H9 (cell line): ENCODE measurements at regions not wholly inside any gene's neighbourhood (a gene's known extent, or its start where the extent isn't known, plus 50 kb on each side); places are given as distances from the start of the nearest gene placed in this dataset.

Experiments used
- DNase-seq: peaks from one replicate; pipeline ENCODE4 v3.0.0-alpha.2; 2017
- H2AFZ ChIP-seq: one replicate; pipeline ENCODE4 v1.6.1; 2013; ENCODE audit warnings: mild to moderate bottlenecking, low read length, control low read depth, moderate library complexity
- H2AK5ac ChIP-seq: 2 replicates; pipeline ENCODE4 v1.6.1; 2013; ENCODE audit warnings: low read length, control low read depth, mixed read lengths; ENCODE audit not compliant: insufficient read length
- H2BK120ac ChIP-seq: one replicate; pipeline ENCODE4 v1.6.1; 2013; ENCODE audit warnings: low read depth, mild to moderate bottlenecking, low read length, control low read depth, inconsistent platforms; ENCODE audit not compliant: poor library complexity, severe bottlenecking
- H2BK12ac ChIP-seq: 2 replicates; pipeline ENCODE4 v1.6.1; 2013; ENCODE audit warnings: low read length, control low read depth, mixed read lengths, low read depth; ENCODE audit not compliant: insufficient read length
- H2BK15ac ChIP-seq: 2 replicates; pipeline ENCODE4 v1.6.1; 2013; ENCODE audit warnings: low read depth, low read length, control low read depth
- H2BK20ac ChIP-seq: one replicate; pipeline ENCODE4 v1.6.1; 2013; ENCODE audit warnings: low read depth, mild to moderate bottlenecking, low read length, control low read depth, inconsistent platforms; ENCODE audit not compliant: poor library complexity, severe bottlenecking
- H2BK5ac ChIP-seq: 2 replicates; pipeline ENCODE4 v1.6.1; 2013; ENCODE audit warnings: low read length, control low read depth, mixed read lengths; ENCODE audit not compliant: insufficient read length
- H3K14ac ChIP-seq: 2 replicates; pipeline ENCODE4 v1.6.1; 2013; ENCODE audit warnings: low read length, control low read depth; ENCODE audit not compliant: insufficient read depth
- H3K18ac ChIP-seq: 2 replicates; pipeline ENCODE4 v1.6.1; 2013; ENCODE audit warnings: low read depth, mild to moderate bottlenecking, mixed read lengths, low read length, control low read depth; ENCODE audit not compliant: insufficient read length
- H3K23ac ChIP-seq: 2 replicates; pipeline ENCODE4 v1.6.1; 2013; ENCODE audit warnings: low read length, control low read depth, mixed read lengths, low read depth; ENCODE audit not compliant: insufficient read length
- H3K23me2 ChIP-seq: 2 replicates; pipeline ENCODE4 v1.6.1; 2013; ENCODE audit warnings: low read depth, mild to moderate bottlenecking, mixed read lengths, low read length, control low read depth; ENCODE audit not compliant: insufficient read length, poor library complexity, severe bottlenecking
- H3K27ac ChIP-seq: 2 replicates; pipeline ENCODE4 v1.5.1; 2013; ENCODE audit warnings: low read length, control low read depth, mixed read lengths, low read depth; ENCODE audit not compliant: insufficient read length
- H3K27me3 ChIP-seq: 2 replicates; pipeline ENCODE4 v1.6.1; 2013; ENCODE audit warnings: low read length, control low read depth, inconsistent platforms; ENCODE audit not compliant: insufficient read depth
- H3K4ac ChIP-seq: 2 replicates; pipeline ENCODE4 v1.6.1; 2013; ENCODE audit warnings: low read depth, mild to moderate bottlenecking, control low read depth, inconsistent platforms, low read length, moderate library complexity
- H3K4me1 ChIP-seq: 2 replicates; pipeline ENCODE4 v1.6.1; 2013; ENCODE audit warnings: low read length, control low read depth, inconsistent platforms; ENCODE audit not compliant: insufficient read depth
- H3K4me2 ChIP-seq: 2 replicates; pipeline ENCODE4 v1.6.1; 2013; ENCODE audit warnings: low read length, control low read depth, mixed read lengths; ENCODE audit not compliant: insufficient read length, insufficient read depth
- H3K56ac ChIP-seq: 2 replicates; pipeline ENCODE4 v1.6.1; 2013; ENCODE audit warnings: low read depth, mild to moderate bottlenecking, mixed read lengths, low read length, control low read depth; ENCODE audit not compliant: insufficient read length
- H3K79me1 ChIP-seq: 2 replicates; pipeline ENCODE4 v1.6.1; 2013; ENCODE audit warnings: low read depth, mild to moderate bottlenecking, moderate library complexity, low read length, control low read depth, inconsistent platforms; ENCODE audit not compliant: insufficient read depth, poor library complexity, severe bottlenecking
- H3K79me2 ChIP-seq: 2 replicates; pipeline ENCODE4 v1.6.1; 2013; ENCODE audit warnings: low read length, control low read depth, inconsistent platforms; ENCODE audit not compliant: insufficient read depth
- H3K9ac ChIP-seq: 2 replicates; pipeline ENCODE4 v1.6.1; 2013; ENCODE audit warnings: low read length, control low read depth, mixed read lengths; ENCODE audit not compliant: insufficient read length; ENCODE audit errors: extremely low read depth
- H3K9me3 ChIP-seq: one replicate; pipeline ENCODE4 v1.6.1; 2013; ENCODE audit warnings: low read depth, low read length, inconsistent platforms; ENCODE audit not compliant: control insufficient read depth
- H3T11ph ChIP-seq: one replicate; pipeline ENCODE4 v1.6.1; 2013; ENCODE audit warnings: mild to moderate bottlenecking, low read length, control low read depth, inconsistent platforms
- H4K20me1 ChIP-seq: one replicate; pipeline ENCODE4 v1.6.1; 2013; ENCODE audit not compliant: control insufficient read depth, insufficient read length, insufficient read depth
- H4K5ac ChIP-seq: 2 replicates; pipeline ENCODE4 v1.6.1; 2013; ENCODE audit warnings: low read depth, mild to moderate bottlenecking, mixed read lengths, low read length, control low read depth; ENCODE audit not compliant: insufficient read length
- H4K8ac ChIP-seq: replicated peaks from 2 replicates; pipeline ENCODE4 v1.6.1; 2013; ENCODE audit warnings: low read length, control low read depth, mixed read lengths, low read depth; ENCODE audit not compliant: insufficient read length
- H4K91ac ChIP-seq: 2 replicates; pipeline ENCODE4 v1.6.1; 2013; ENCODE audit warnings: low read depth, mild to moderate bottlenecking, moderate library complexity, mixed read lengths, low read length, control low read depth; ENCODE audit not compliant: insufficient read length
- H3K27ac Mint-ChIP-seq, 3 experiments: 2 replicates in 2 of 3; 3 replicates in 1 of 3; pipeline ENCODE4 v1.8.0; 2020 to 2021; ENCODE audit warnings: mixed read lengths in 3 of 3, mild to moderate bottlenecking in 1 of 3, moderate library complexity in 1 of 3
- H3K27me3 Mint-ChIP-seq: 2 replicates; pipeline ENCODE4 v1.8.0; 2021; ENCODE audit warnings: low read depth, mild to moderate bottlenecking, moderate library complexity, mixed read lengths
- H3K36me3 Mint-ChIP-seq, 3 experiments: 2 replicates in 2 of 3; 3 replicates in 1 of 3; pipeline ENCODE4 v1.8.0; 2020 to 2021; ENCODE audit warnings: low read depth in 3 of 3, mixed read lengths in 3 of 3; ENCODE audit not compliant: insufficient read depth in 1 of 3
- H3K4me1 Mint-ChIP-seq, 2 experiments: 2 replicates each; pipeline ENCODE4 v1.8.0; 2020; ENCODE audit warnings: mixed read lengths in 2 of 2
- H3K4me3 Mint-ChIP-seq, 2 experiments: 2 replicates in 1 of 2; 3 replicates in 1 of 2; pipeline ENCODE4 v1.8.0; 2020 to 2021; ENCODE audit warnings: mild to moderate bottlenecking in 2 of 2, mixed read lengths in 2 of 2, moderate library complexity in 1 of 2
- H3K9me3 Mint-ChIP-seq, 2 experiments: 2 replicates in 1 of 2; 3 replicates in 1 of 2; pipeline ENCODE4 v1.8.0; 2020; ENCODE audit warnings: mild to moderate bottlenecking in 2 of 2, mixed read lengths in 2 of 2, moderate library complexity in 1 of 2
- WGBS: extraction: QIAGEN DNeasy Blood & Tissue Kit; methylation state at CpG from one replicate; pipeline ENCODE4 v1.1.7; 2013; ENCODE audit warnings: missing lambda C conversion rate, low lambda C conversion rate, mixed read lengths; ENCODE audit not compliant: insufficient read length; ENCODE audit errors: extremely low coverage; 5-methylcytosine and 5-hydroxymethylcytosine counted together
- TF ChIP-seq, protein P1 (sequence below): fragments of 200-600 bp; sonication (generic); conservative IDR thresholded peaks from 3 replicates; pipeline ENCODE4 v1.8.0; 2021; ENCODE audit warnings: antibody characterized with exemption, mild to moderate bottlenecking

DNA sequence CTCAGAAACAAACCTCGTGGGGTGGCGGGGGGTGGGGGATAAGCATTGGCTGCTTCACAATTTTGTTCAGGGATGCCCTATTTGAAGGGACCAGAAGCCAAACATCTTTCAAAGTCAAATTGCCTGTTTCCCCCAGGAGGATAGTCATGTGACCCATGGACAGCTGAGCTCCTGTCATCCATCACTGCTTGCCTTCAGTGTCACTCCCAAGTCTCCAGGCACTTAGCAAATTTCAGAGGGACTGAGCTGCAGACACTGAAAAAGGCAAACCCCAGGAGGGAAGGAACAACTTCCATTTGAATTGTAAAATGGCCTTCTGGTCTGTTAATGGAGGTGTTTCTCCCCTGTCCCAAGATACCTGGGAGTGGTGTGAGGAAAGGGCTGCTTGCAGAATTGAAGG lies 73.4 kb downstream of the FRMPD3 start:
- no peak overlapping the region for H4K91ac ChIP-seq
- no peak overlapping the region for H3K9ac ChIP-seq
- H3K4ac ChIP-seq: no peak overlapping the region
- no peaks in the 10 kb centered on the region for H3K79me1 ChIP-seq
- H3K27me3 ChIP-seq: no peaks in the 10 kb centered on the region
- H3K23ac ChIP-seq: no peak overlapping the region
- H3K18ac ChIP-seq: no peak overlapping the region
- no peak overlapping the region for H2AFZ ChIP-seq
- TF ChIP-seq, protein P1, sequence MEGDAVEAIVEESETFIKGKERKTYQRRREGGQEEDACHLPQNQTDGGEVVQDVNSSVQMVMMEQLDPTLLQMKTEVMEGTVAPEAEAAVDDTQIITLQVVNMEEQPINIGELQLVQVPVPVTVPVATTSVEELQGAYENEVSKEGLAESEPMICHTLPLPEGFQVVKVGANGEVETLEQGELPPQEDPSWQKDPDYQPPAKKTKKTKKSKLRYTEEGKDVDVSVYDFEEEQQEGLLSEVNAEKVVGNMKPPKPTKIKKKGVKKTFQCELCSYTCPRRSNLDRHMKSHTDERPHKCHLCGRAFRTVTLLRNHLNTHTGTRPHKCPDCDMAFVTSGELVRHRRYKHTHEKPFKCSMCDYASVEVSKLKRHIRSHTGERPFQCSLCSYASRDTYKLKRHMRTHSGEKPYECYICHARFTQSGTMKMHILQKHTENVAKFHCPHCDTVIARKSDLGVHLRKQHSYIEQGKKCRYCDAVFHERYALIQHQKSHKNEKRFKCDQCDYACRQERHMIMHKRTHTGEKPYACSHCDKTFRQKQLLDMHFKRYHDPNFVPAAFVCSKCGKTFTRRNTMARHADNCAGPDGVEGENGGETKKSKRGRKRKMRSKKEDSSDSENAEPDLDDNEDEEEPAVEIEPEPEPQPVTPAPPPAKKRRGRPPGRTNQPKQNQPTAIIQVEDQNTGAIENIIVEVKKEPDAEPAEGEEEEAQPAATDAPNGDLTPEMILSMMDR: no peak
- no peak overlapping the region for H4K5ac ChIP-seq
- no peak for DNase-seq
- no CpG with 5 or more reads among the region's 2 CpGs for WGBS
- H4K8ac ChIP-seq: no peak overlapping the region
- no peak overlapping the region for H2BK120ac ChIP-seq
- no peaks in the 10 kb centered on the region for H3K23me2 ChIP-seq
- Mint-ChIP-seq H3K4me1 (peaks cover 11 to 12% of the 10 kb centered on the region in 2 experiments), H3K4me3 (no peak overlapping the region), H3K36me3 (peaks cover 0 to 1% (median 0%) of the 10 kb centered on the region in 3 experiments; a peak in 1 of 7 replicates), H3K27ac (no peak overlapping the region; a peak in 1 of 7 replicates), H3K9me3 (peaks cover 0 to 51% of the 10 kb centered on the region in 2 experiments; a peak in 2 of 5 replicates), H3K27me3 (peaks cover 9% of the 10 kb centered on the region; the same call in 1 of the 2 replicates)
- no peak overlapping the region for H2BK12ac ChIP-seq
- no peak overlapping the region for H2BK5ac ChIP-seq
- no peak overlapping the region for H3K14ac ChIP-seq
- no peak overlapping the region for H2BK15ac ChIP-seq
- H3K27ac ChIP-seq: no peak overlapping the region
- H3K9me3 ChIP-seq: peaks cover 8% of the 10 kb centered on the region
- no peak overlapping the region for H3K4me2 ChIP-seq
- H2AK5ac ChIP-seq: no peak overlapping the region
- H2BK20ac ChIP-seq: no peak overlapping the region
- no peaks in the 10 kb centered on the region for H4K20me1 ChIP-seq
- H3K4me1 ChIP-seq: no peaks in the 10 kb centered on the region
- H3K56ac ChIP-seq: no peak overlapping the region
- no peaks in the 10 kb centered on the region for H3K79me2 ChIP-seq
- no peak overlapping the region for H3T11ph ChIP-seq
